ENCODE measurements at regions not wholly inside any gene's neighbourhood (a gene's known extent, or its start where the extent isn't known, plus 50 kb on each side); places are given as distances from the start of the nearest gene placed in this dataset.

GRCh38 chr6:21935142-21935541, 341.6 kb downstream of the SOX4 start:
- TF ChIP-seq EZH2phosphoT487 (IDR thresholded peaks at IDR 0.05; ENCODE audit: borderline replicate concordance, low read depth, low read length) (no peak), CTCF (conservative IDR thresholded peaks at IDR 0.05; ENCODE audit: low read length) (no peak)
